ENCODE measurements at regions not wholly inside any gene's neighbourhood (a gene's known extent, or its start where the extent isn't known, plus 50 kb on each side); places are given as distances from the start of the nearest gene placed in this dataset.

- TF ChIP-seq CTCF (IDR thresholded peaks at IDR 0.05; ENCODE audit: low read length) (no peak), EZH2phosphoT487 (IDR thresholded peaks at IDR 0.05; ENCODE audit: low read length) (no peak)
Observed at GRCh38 chr1:112788054-112788453, 72.9 kb upstream of the PPM1J start.

All from MM.1S (cell line).